Subcutaneous abdominal adipose tissue (tissue), 5 donors: ENCODE measurements at regions not wholly inside any gene's neighbourhood (a gene's known extent, or its start where the extent isn't known, plus 50 kb on each side); places are given as distances from the start of the nearest gene placed in this dataset.

Source experiments
- H3K27ac ChIP-seq: one replicate; pipeline ENCODE4 v1.7.0; 2013; ENCODE audit warnings: low read depth, mild to moderate bottlenecking, inconsistent platforms, low read length, moderate library complexity
- H3K27me3 ChIP-seq, 5 donors: one replicate each; pipeline ENCODE4 v1.7.0; 2013; ENCODE audit warnings: low read length in 5 of 5, inconsistent platforms in 1 of 5; ENCODE audit not compliant: control insufficient read depth in 5 of 5, insufficient read depth in 4 of 5
- H3K36me3 ChIP-seq, 5 donors: one replicate each; pipeline ENCODE4 v1.7.0; 2013; ENCODE audit warnings: low read length in 5 of 5; ENCODE audit not compliant: control insufficient read depth in 5 of 5, insufficient read depth in 5 of 5
- H3K4me1 ChIP-seq, 5 donors: one replicate each; pipeline ENCODE4 v1.7.0; 2013; ENCODE audit warnings: low read length in 5 of 5, mild to moderate bottlenecking in 3 of 5, moderate library complexity in 1 of 5; ENCODE audit not compliant: control insufficient read depth in 5 of 5, insufficient read depth in 5 of 5
- H3K4me3 ChIP-seq, 5 donors: one replicate each; pipeline ENCODE4 v1.7.0; 2013; ENCODE audit warnings: low read length in 5 of 5, low read depth in 1 of 5
- H3K9ac ChIP-seq, 5 donors: one replicate each; pipeline ENCODE4 v1.7.0; 2013; ENCODE audit warnings: low read length in 5 of 5, mild to moderate bottlenecking in 4 of 5, moderate library complexity in 3 of 5
- H3K9me3 ChIP-seq, 5 donors: one replicate each; pipeline ENCODE4 v1.7.0; 2013; ENCODE audit warnings: low read length in 5 of 5; ENCODE audit not compliant: control insufficient read depth in 5 of 5
- donor health status: healthy.
- donor health status: healthy.
- donor health status: healthy.
- donor health status: healthy.
- donor health status: healthy.

DNA sequence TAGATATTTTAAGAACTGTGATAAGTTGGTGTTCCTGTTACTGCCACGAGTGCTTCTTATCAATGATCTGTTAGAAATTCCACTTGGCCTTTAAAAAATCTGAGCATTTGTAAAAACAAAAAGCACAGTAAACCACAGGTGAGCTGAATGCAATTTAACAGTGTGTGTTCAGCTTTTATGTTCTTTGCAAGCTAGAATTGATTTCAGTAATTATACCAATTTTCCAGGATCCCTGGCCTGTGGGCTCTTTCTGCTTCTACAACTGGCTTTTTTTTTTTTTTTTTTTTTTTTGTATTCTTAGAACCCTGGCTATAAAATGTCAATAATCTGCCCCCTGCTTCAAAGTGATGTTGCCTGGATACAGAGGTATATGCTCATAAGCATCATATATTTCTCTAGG lies 548.5 kb upstream of the SLC8A1 start:
- no peaks in the 10 kb centered on the region for H3K36me3 ChIP-seq
- H3K9ac ChIP-seq, result no peak overlapping the region
- H3K9me3 ChIP-seq, result peaks cover 0 to 5% (median 0%) of the 10 kb centered on the region in 5 donors
- no peak overlapping the region for H3K4me3 ChIP-seq
- H3K4me1 ChIP-seq, result no peaks in the 10 kb centered on the region
- H3K27me3 ChIP-seq, result no peaks in the 10 kb centered on the region
- no peak overlapping the region for H3K27ac ChIP-seq

DNA sequence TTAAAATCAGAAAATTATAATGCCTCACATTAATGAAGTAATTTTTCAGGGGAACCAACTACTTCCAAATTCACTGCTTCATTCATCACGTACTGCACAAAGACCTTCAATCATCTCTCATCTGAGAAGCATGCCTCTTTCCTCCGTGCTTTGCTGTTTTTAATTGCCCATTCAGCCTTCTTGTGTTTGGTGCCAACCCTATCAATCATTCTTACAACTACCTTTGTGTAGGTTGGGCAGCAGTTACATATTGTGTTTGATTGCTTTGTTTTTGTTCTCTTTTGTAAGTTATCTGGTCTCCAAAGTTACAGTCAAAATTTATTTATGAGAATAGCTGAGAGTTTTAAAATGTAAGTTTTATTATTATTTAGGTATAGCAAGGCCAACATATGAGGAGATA lies 549.0 kb upstream of the SLC8A1 start:
- Histone ChIP-seq H3K4me1 (no peaks in the 10 kb centered on the region), H3K9me3 (peaks cover 0 to 5% (median 0%) of the 10 kb centered on the region in 5 donors), H3K27ac (no peak overlapping the region), H3K4me3 (no peak overlapping the region), H3K9ac (no peak overlapping the region), H3K36me3 (no peaks in the 10 kb centered on the region), H3K27me3 (no peaks in the 10 kb centered on the region)

DNA sequence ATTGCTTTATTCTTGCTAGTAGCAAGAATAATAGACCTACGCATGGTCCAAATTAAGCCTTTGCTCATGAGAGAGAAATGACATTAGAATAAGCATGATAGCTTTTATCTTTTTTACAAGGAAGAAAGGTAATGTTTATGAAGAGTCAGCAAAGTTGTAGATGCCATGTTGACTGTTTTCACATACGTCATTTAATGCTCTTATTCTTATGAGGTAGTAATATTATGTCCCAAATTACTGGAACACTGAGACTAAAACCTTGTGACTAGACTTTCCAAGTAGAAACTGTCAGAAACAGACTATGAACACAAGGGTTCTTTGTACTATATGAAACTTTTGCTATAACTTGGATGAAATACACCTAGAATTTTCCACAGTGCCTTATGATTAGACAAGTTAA lies 552.8 kb upstream of the SLC8A1 start:
- Histone ChIP-seq H3K27me3 (no peaks in the 10 kb centered on the region), H3K9me3 (peaks cover 0 to 5% (median 0%) of the 10 kb centered on the region in 5 donors), H3K27ac (no peak overlapping the region), H3K9ac (no peak overlapping the region), H3K4me1 (no peaks in the 10 kb centered on the region), H3K4me3 (no peak overlapping the region), H3K36me3 (no peaks in the 10 kb centered on the region)

DNA sequence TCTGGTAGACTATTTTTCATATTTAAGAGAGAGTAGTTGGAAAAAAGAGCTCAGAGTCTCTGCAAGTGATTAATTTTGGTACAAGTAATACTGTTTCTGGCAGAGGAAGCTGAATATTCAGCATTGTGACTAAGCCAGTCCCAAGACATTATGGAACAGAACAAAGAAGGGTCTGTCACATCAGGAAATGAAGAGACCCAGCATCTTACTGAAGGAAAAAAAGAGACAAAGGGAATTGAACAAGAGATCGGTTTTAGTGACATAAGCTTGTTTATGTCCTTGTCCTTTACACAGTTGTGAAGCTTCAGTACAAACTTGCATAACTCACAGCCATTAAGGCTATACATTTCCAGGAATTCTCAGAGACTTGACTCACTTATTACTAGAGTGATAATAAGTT lies 568.5 kb upstream of the SLC8A1 start:
- H3K9me3 ChIP-seq, result no peaks in the 10 kb centered on the region
- H3K4me1 ChIP-seq, result peaks cover 0 to 6% (median 0%) of the 10 kb centered on the region in 5 donors
- no peak overlapping the region for H3K4me3 ChIP-seq
- H3K27ac ChIP-seq, result no peak overlapping the region
- no peak overlapping the region for H3K9ac ChIP-seq
- H3K27me3 ChIP-seq, result no peaks in the 10 kb centered on the region
- H3K36me3 ChIP-seq, result no peaks in the 10 kb centered on the region

DNA sequence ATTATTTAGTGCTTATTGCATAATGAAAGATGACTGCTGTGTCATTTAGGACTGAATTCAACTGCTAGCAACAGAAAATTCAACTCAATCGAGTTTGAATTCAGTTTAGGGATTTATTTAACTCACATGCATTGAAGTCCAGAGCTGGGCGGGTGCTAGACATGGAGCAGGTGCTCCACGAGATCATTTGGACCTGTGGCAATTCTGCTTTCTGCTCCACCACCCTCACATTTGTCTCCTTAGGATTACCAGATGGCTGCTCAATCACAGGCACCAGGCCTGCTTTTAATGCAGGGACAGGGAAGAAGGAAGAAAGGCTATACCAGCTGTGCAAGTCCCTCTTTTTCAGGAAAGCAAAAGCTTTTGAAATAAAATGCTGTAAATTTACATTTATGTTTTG lies 572.9 kb upstream of the SLC8A1 start:
- no peaks in the 10 kb centered on the region for H3K27me3 ChIP-seq
- H3K9ac ChIP-seq, result no peak overlapping the region
- H3K9me3 ChIP-seq, result no peaks in the 10 kb centered on the region
- H3K27ac ChIP-seq, result no peak overlapping the region
- no peaks in the 10 kb centered on the region for H3K36me3 ChIP-seq
- peaks cover 0 to 6% (median 0%) of the 10 kb centered on the region in 5 donors for H3K4me1 ChIP-seq
- no peak overlapping the region for H3K4me3 ChIP-seq

DNA sequence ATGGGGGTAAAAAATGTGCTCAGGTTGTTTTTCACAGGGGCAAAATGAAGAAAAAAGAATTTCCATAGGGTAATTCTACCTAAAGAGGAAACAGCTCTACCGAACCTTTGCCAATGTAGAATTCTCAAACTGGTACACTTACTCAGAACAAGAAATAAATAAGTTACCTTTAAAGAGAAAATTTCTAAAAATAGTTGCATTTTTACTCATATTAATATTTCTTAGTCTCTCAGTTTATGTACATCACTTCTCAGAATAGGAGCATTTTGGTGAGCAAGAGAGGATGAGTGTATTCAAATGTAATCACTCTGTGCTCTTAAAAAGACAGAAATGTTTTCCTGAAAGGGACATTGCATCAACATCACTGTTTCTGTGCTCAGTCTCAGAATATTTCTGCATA lies 574.7 kb upstream of the SLC8A1 start:
- Histone ChIP-seq H3K27ac (no peak overlapping the region), H3K9ac (no peak overlapping the region), H3K9me3 (no peaks in the 10 kb centered on the region), H3K4me3 (no peak overlapping the region), H3K4me1 (peaks cover 0 to 6% (median 0%) of the 10 kb centered on the region in 5 donors), H3K36me3 (no peaks in the 10 kb centered on the region), H3K27me3 (no peaks in the 10 kb centered on the region)

DNA sequence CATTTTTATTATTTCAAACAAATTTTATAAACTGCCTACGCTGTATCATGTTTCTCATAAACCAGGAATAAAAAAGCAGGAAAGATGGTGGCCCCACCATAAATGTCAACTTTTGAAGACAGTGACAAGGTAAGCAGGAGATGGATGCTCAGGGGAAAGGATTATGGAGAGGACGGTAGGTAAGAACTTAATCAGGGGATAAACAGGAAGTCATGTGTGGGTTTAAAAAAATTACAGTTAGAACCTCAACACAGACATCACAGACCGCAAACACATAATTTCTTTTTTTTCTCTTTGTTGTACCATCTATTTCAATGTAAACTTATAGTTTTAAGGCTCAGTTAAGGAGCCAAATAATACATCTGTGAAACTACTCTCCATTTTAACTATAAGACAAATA lies 575.2 kb upstream of the SLC8A1 start:
- no peak overlapping the region for H3K4me3 ChIP-seq
- no peaks in the 10 kb centered on the region for H3K27me3 ChIP-seq
- peaks cover 0 to 6% (median 0%) of the 10 kb centered on the region in 5 donors for H3K4me1 ChIP-seq
- no peak overlapping the region for H3K27ac ChIP-seq
- H3K9ac ChIP-seq, result no peak overlapping the region
- H3K9me3 ChIP-seq, result no peaks in the 10 kb centered on the region
- H3K36me3 ChIP-seq, result no peaks in the 10 kb centered on the region

DNA sequence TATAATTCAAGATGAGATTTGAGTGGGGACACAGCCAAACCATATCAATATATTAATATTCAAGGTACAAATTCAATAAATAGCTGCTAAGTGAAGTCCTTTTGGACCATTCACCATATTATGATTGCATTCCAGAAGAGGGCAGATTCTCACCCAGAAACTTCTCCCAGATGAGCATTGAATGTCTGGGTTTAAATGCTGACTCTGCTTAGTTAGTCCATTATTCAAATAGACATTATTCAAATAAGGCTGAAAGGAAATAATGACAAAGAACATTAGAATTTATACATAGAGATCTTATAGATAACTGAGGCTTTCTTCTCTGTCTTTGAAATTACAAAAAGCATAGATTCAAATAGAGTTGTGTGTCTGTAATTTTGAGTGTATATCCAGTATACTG lies 579.4 kb upstream of the SLC8A1 start:
- no peaks in the 10 kb centered on the region for H3K4me1 ChIP-seq
- no peaks in the 10 kb centered on the region for H3K9me3 ChIP-seq
- no peak overlapping the region for H3K27ac ChIP-seq
- no peaks in the 10 kb centered on the region for H3K36me3 ChIP-seq
- H3K27me3 ChIP-seq, result no peaks in the 10 kb centered on the region
- H3K4me3 ChIP-seq, result no peak overlapping the region
- H3K9ac ChIP-seq, result no peak overlapping the region

DNA sequence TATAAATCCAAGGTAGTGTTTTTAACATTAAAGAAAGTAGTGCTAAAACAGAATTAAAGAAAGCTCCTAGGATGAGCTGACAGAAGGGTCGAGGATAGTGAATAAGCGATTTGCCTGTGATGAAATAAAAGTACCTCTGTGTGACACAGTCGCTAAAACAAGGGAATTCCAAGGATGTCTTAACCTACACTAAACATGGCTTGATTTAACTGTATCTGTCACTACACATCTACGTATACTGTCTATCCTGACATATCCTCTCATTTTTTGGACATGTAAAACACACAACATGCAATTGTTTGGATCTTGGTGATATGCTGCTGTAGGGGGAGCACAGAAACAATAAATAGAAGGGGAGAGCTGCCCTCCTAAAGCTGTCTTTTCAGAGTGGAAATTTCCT lies 580.8 kb upstream of the SLC8A1 start:
- no peaks in the 10 kb centered on the region for H3K27me3 ChIP-seq
- H3K27ac ChIP-seq, result no peak overlapping the region
- H3K4me3 ChIP-seq, result no peak overlapping the region
- H3K9me3 ChIP-seq, result no peaks in the 10 kb centered on the region
- no peak overlapping the region for H3K9ac ChIP-seq
- H3K36me3 ChIP-seq, result no peaks in the 10 kb centered on the region
- H3K4me1 ChIP-seq, result no peaks in the 10 kb centered on the region

DNA sequence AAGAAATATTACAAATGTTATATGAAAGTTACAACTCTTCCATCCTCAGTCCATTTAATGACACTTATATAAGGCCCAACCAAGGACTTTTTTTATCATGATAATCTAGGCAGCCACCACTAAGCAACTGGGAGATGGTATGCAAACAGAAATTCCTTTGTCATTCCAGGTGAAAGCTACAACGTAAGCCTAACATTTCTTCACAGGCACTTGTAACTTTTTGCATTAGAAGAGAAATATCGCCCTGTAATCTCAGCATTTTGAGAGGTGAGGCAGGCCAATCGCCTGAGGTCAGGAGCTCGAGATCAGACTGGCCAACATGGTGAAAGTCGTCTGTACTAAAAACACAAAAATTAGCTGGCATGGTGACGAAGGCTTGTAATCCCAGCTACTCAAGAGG lies 581.2 kb upstream of the SLC8A1 start:
- Histone ChIP-seq H3K4me1 (no peaks in the 10 kb centered on the region), H3K36me3 (no peaks in the 10 kb centered on the region), H3K27ac (no peak overlapping the region), H3K9ac (no peak overlapping the region), H3K4me3 (no peak overlapping the region), H3K9me3 (no peaks in the 10 kb centered on the region), H3K27me3 (no peaks in the 10 kb centered on the region)

DNA sequence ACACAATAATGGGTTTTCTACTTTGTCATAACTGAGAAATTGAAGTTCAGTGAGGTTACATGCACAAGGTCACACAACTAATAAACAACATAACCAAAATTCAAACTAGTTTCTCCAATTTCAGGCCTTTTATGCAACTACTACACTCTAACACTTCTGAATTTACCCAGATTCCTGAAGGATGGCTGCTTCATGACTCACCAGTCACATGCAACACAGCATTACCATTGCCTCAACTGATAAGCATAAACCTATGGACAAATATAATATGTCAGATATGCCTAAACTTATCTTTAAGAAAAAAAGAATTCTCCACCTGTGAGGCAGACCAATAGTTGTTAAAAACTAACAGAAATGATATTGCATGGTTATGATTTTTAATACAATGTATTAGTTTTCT lies 586.5 kb upstream of the SLC8A1 start:
- Histone ChIP-seq H3K4me1 (no peaks in the 10 kb centered on the region), H3K9me3 (no peaks in the 10 kb centered on the region), H3K27me3 (no peaks in the 10 kb centered on the region), H3K4me3 (no peak overlapping the region), H3K27ac (no peak overlapping the region), H3K36me3 (no peaks in the 10 kb centered on the region), H3K9ac (no peak overlapping the region)
